AG10803 (cell line): ENCODE measurements at regions not wholly inside any gene's neighbourhood (a gene's known extent, or its start where the extent isn't known, plus 50 kb on each side); places are given as distances from the start of the nearest gene placed in this dataset.

Source experiments
- DNase-seq: peaks from one replicate; pipeline ENCODE4 v3.0.0; 2010; ENCODE audit warnings: low read depth
- H3K4me3 ChIP-seq: 2 replicates; pipeline ENCODE4 v1.5.1; 2011; ENCODE audit warnings: mild to moderate bottlenecking, low read length, control low read depth
- CTCF ChIP-seq: conservative IDR thresholded peaks from 2 replicates; pipeline ENCODE4 v1.5.1; 2011; ENCODE audit warnings: mild to moderate bottlenecking, low read length, control low read depth, inconsistent platforms

DNA sequence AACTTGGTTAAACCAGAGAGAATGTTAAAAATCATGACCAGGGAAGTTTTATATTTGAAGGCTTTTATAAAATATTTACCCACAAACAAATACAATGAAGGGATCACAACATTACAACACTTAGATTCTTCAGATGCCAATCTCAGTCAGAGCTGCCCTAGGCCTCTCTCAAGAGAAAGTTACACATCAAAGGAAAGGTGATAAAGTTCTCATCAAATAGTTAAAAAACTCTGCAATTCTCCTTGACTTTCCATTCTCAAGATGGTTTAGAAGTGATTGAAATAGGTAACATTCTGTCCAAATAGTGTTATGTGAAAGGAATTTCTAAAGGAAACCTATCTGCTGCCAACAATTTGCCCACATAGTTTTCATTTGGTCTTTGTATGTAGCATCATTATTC is 1115.2 kb upstream of the MIR17HG start:
- H3K4me3 ChIP-seq, result no peak overlapping the region
- TF ChIP-seq CTCF, result no peak
- DNase-seq, result no peak

DNA sequence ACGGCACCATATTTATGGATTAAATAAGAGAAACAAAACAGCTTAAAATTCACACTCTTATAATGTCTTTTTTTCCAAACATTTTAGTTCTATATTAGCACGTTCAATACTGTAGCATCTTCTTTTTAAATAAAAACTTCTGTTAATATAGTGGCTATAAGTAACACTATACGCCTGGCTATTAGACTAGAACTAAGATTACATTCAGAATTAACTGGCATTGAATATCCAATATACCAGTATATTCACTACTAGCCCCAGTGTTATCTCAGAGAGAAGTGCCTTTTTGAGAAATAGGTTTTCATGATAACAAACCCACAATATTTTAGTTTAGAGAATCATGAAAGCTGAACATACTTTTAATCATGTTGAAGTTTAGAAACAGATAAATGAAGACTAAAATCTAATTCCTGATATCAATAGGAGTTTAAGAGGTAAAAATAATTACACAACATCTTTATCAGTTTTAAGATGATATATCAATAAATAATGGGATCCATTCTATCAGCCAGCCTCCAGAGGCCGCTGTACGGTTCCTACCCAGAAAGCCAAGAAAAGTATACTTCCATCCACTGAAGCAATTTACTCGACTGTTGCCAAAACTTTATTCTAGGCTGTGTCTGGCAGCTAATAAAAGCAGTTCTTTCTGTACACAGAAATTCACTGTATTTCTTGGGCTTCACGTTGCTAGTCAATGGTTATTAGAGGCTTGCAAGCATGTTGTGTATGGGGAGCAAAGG is 1113.4 kb upstream of the MIR17HG start:
- TF ChIP-seq CTCF, result peak; percentile 35
- no peak overlapping the region for H3K4me3 ChIP-seq
- peak; percentile 6 for DNase-seq

- DNase-seq, result no peak
- TF ChIP-seq CTCF, result no peak
- no peak overlapping the region for H3K4me3 ChIP-seq
Measured at GRCh38 chr13:90237852-90238251, 1109.6 kb upstream of the MIR17HG start.

- H3K4me3 ChIP-seq, result no peak overlapping the region
- DNase-seq, result no peak
- TF ChIP-seq CTCF, result no peak
Measured at GRCh38 chr13:90238413-90238812, 1109.1 kb upstream of the MIR17HG start.

- no peak for DNase-seq
- no peak overlapping the region for H3K4me3 ChIP-seq
- TF ChIP-seq CTCF, result no peak
Measured at GRCh38 chr13:90239130-90239529, 1108.4 kb upstream of the MIR17HG start.

GRCh38 chr13:90246005-90246404 is 1101.5 kb upstream of the MIR17HG start:
- TF ChIP-seq CTCF, result no peak
- no peak overlapping the region for H3K4me3 ChIP-seq
- DNase-seq, result no peak

GRCh38 chr13:90246687-90247345 is 1100.7 kb upstream of the MIR17HG start:
- no peak overlapping the region for H3K4me3 ChIP-seq
- DNase-seq, result no peak
- TF ChIP-seq CTCF, result no peak
